H1 (cell line): ENCODE measurements at regions not wholly inside any gene's neighbourhood (a gene's known extent, or its start where the extent isn't known, plus 50 kb on each side); places are given as distances from the start of the nearest gene placed in this dataset.

Experiments used
- CHD2 ChIP-seq: IDR thresholded peaks from 2 replicates; pipeline ENCODE4 v1.6.1; 2012; ENCODE audit warnings: low read length, improper control_type of control experiment
- EP300 ChIP-seq, 2 experiments: IDR thresholded peaks; 1 replicate in 1 of 2; 2 replicates in 1 of 2; pipeline ENCODE4 v1.6.1; 2011 to 2012; ENCODE audit warnings: low read depth in 2 of 2, low read length in 2 of 2, mild to moderate bottlenecking in 2 of 2, borderline replicate concordance in 1 of 2, inconsistent platforms in 1 of 2, moderate library complexity in 1 of 2
- GTF2F1 ChIP-seq: IDR thresholded peaks from 2 replicates; pipeline ENCODE4 v1.6.1; 2012; ENCODE audit warnings: low read depth, low read length, improper control_type of control experiment, borderline replicate concordance
- POU5F1 ChIP-seq: IDR thresholded peaks from 2 replicates; pipeline ENCODE4 v1.6.1; 2011; ENCODE audit warnings: low read depth, mild to moderate bottlenecking, low read length, moderate library complexity
- TF ChIP-seq, protein P1 (sequence below): IDR thresholded peaks from 2 replicates; pipeline ENCODE4 v1.6.1; 2012; ENCODE audit warnings: inconsistent platforms

DNA sequence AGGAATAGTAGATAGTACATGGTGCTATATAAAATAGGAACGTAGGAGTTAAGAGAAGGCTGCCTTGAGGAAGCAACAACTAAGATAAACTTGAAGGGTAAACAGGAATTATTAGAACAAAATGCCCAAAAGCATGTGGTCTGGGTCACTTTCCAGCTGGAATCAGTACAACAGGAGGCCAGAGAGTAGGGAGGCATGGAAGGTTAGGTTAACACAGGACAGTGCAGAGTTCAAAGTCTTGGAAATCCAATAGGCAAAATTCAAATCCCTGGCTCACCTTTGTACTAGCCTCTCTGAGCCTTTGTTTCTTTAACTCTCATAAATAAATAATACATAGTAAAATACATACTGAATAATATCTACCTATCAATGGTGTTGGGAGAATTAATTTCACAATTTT, 69.0 kb upstream of the NEK7 start (continued):
- TF ChIP-seq, protein P1, sequence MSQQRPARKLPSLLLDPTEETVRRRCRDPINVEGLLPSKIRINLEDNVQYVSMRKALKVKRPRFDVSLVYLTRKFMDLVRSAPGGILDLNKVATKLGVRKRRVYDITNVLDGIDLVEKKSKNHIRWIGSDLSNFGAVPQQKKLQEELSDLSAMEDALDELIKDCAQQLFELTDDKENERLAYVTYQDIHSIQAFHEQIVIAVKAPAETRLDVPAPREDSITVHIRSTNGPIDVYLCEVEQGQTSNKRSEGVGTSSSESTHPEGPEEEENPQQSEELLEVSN, result no peak
- TF ChIP-seq EP300 (IDR thresholded peaks at IDR 0.05; ENCODE audit: borderline replicate concordance in 1 of 2, low read depth in 2 of 2, low read length in 2 of 2), result no peak
- no peak for TF ChIP-seq POU5F1
- no peak for TF ChIP-seq GTF2F1
- TF ChIP-seq CHD2, result no peak
